Fibroblast of mammary gland (primary cell): ENCODE measurements at regions not wholly inside any gene's neighbourhood (a gene's known extent, or its start where the extent isn't known, plus 50 kb on each side); places are given as distances from the start of the nearest gene placed in this dataset.

Source experiments
- DNase-seq: peaks from one replicate; pipeline ENCODE4 v3.0.0-alpha.2; 2010; ENCODE audit warnings: low read depth
- H3K4me3 ChIP-seq: 2 replicates; pipeline ENCODE4 v1.5.1; 2011; ENCODE audit warnings: low read depth, mild to moderate bottlenecking, low read length, moderate library complexity; ENCODE audit not compliant: control insufficient read depth
- TF ChIP-seq, protein P1 (sequence below): conservative IDR thresholded peaks from 2 replicates; pipeline ENCODE4 v1.5.1; 2011; ENCODE audit warnings: low read depth, low read length, inconsistent platforms; ENCODE audit not compliant: control insufficient read depth, insufficient read depth

DNA sequence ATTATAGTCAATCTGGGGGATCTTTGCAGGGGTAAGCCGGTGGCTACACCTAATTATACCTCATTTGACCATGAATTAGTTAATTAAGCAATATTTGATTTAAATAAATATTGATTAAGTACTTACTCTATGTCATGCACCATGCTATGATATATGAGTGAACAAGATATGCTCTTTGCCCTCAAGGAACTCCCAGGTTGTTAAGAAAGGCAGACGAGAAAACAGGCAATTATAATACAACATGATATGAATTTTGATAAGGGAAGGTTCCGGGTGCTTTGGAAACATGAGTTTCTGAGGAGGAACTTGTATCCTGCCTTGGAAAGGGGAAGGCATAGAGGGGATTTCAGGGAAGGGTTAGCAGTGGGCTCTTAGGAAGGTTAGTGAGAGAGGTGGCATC is 412.9 kb downstream of the WDR72 start:
- H3K4me3 ChIP-seq = no peak overlapping the region
- DNase-seq = no peak
- TF ChIP-seq, protein P1, sequence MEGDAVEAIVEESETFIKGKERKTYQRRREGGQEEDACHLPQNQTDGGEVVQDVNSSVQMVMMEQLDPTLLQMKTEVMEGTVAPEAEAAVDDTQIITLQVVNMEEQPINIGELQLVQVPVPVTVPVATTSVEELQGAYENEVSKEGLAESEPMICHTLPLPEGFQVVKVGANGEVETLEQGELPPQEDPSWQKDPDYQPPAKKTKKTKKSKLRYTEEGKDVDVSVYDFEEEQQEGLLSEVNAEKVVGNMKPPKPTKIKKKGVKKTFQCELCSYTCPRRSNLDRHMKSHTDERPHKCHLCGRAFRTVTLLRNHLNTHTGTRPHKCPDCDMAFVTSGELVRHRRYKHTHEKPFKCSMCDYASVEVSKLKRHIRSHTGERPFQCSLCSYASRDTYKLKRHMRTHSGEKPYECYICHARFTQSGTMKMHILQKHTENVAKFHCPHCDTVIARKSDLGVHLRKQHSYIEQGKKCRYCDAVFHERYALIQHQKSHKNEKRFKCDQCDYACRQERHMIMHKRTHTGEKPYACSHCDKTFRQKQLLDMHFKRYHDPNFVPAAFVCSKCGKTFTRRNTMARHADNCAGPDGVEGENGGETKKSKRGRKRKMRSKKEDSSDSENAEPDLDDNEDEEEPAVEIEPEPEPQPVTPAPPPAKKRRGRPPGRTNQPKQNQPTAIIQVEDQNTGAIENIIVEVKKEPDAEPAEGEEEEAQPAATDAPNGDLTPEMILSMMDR = no peak

DNA sequence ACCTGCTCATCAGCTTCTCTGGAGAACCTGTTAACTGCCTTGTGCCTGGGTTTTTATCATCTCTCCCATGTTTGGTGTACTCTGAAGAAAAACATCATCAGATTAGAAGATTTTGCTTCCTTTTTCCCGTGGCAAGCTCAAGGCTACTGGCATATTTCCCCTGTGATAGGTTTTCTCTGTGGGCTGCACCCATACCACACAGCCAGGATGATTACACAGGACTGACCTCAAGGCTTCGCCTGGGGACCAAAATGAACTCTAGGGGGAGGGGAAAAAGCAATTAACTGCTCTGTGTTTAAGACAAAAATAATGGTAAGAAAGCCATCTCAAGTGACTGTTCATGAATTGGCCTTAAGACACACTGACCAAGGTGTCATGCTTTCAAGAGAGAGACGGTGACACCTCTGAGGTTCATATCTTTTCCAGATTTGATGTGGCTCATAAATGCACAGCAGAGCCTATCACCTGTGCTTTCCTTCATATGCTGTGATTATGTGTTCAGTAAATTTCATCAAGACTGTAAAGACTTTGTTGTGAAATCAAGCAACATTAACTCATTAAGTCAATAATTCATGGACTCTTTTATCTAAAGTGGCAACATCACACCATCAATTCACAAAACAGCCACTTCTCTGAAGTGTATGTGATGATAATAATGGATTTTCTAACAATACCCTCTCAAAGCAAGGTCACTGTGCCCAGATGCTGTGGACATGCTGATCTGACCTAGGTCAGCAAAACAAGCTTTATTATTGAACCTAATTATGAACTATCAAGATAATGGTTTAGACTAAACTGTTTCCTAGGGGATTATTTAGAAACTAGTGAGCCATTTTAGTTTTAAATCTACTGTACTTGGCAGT is 427.9 kb downstream of the WDR72 start:
- no peak overlapping the region for H3K4me3 ChIP-seq
- no peak for DNase-seq
- TF ChIP-seq, protein P1 = no peak

DNA sequence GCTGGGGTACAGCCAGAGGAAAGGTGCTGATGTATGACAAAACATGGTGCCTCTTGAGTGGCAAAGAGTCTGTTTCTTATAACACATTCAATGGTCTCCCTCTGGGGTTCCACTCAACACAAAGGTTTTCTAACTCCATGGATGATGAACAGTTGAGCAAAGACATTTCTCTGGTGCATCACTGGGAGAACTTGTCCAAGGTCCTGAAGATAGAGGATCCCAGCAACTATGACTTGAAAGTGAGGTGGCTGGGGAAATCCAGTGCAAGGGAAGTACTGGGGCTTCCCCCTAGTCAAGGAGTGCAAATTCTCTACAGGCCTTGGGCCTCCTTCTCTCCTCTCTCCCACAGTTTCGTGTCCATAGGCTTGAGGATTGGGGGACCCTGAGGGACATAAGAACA is 431.1 kb downstream of the WDR72 start:
- no peak overlapping the region for H3K4me3 ChIP-seq
- no peak for DNase-seq
- TF ChIP-seq, protein P1 = no peak

DNA sequence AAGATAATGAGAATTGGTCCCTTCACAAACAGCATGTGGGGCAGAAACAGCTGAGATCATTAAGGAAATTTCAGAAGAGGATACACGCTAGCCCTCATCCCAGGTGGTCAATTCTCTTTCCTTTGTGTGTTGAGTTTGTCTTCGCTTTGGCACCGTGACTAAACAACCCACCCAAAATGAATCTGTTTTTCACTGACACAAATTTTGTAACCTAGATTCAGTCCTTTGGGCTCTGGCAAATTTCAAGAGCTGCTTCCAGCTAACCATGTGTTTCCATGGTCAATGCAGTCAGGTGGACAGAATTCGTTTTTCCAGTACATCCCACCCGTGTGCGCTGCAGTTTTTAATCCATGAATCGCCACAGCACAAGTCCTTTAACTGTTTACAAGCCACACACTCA is 435.4 kb downstream of the WDR72 start:
- TF ChIP-seq, protein P1 = no peak
- DNase-seq = no peak
- H3K4me3 ChIP-seq = no peak overlapping the region

DNA sequence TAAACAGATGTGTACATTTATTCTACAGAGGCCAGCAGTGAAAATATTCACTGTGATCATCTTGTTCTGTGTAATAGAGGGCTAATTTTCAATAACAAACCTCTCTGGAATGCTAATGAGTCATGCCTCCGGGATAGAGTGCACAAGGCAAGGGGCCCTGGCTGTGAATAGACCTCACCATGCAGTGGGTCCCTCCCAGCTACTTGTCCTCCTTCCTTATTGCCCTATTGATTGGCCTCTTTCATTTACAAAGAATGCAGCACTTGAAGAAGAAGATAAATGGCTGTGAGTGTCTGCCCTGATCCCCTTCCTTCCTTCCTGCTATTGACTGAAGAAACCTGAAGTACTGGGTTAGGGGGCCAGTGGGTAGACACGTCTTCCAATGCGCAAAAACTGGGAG is 436.3 kb downstream of the WDR72 start:
- TF ChIP-seq, protein P1 = no peak
- no peak for DNase-seq
- H3K4me3 ChIP-seq = no peak overlapping the region

DNA sequence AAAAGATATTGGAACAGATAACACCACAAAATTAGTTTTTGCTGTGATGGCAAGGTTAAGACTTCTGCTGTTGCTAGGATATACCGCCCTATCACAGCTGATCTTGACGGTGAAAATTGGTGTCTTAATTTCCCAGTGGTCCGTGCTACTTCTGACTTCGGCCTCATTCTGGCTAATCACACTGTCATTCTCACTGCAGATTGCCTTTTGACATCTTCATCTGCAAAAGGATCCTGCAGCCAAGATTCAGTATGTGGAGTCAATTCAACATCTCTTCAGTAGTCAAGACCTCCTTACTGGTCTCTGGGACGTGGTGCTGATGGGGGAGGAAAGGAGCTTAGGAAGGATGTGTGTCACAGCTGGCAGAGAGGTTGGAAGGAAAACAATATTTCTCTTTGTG is 438.6 kb downstream of the WDR72 start:
- TF ChIP-seq, protein P1 = no peak
- DNase-seq = no peak
- H3K4me3 ChIP-seq = no peak overlapping the region
